ENCODE measurements at regions not wholly inside any gene's neighbourhood (a gene's known extent, or its start where the extent isn't known, plus 50 kb on each side); places are given as distances from the start of the nearest gene placed in this dataset.

DNA sequence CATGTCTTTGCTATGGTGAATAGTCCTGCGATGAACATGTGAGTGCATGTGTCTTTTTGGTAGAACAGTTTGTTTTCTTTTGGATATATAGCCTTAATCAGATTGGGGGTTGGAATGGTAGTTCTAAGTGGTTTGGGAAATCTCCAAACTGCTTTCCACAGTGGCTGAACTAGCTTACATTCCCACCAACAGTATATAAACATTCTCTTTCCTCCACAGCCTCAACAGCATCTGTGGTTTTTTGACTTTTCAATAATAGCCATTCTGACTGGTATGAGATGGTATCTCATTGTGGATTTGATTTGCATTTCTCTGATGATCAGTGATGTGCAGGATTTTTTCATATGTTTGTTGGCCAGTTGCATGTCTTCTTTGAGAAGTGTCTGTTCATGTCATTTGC is 112.2 kb upstream of the SESTD1 start:
- TF ChIP-seq ZZZ3 (IDR thresholded peaks at IDR 0.05) (no peak), HMGXB4 (CRISPR knock-in tag; IDR thresholded peaks at IDR 0.05) (no peak), MCM2 (IDR thresholded peaks at IDR 0.05; ENCODE audit: low read depth) (no peak), SMAD1 (IDR thresholded peaks at IDR 0.05; ENCODE audit: low read depth, low read length, partially characterized antibody) (no peak), E2F6 (IDR thresholded peaks at IDR 0.05; ENCODE audit: borderline replicate concordance in 1 of 2, extremely low read depth in 1 of 2, insufficient read depth in 1 of 2, insufficient read length in 1 of 2, low read depth in 1 of 2, low read length in 1 of 2, poor library complexity in 1 of 2, severe bottlenecking in 1 of 2) (no peak), PHF20 (IDR thresholded peaks at IDR 0.05; ENCODE audit: partially characterized antibody) (no peak), NR2F6 (CRISPR knock-in tag; IDR thresholded peaks at IDR 0.05) (no peak)
- TF ChIP-seq, protein P1, sequence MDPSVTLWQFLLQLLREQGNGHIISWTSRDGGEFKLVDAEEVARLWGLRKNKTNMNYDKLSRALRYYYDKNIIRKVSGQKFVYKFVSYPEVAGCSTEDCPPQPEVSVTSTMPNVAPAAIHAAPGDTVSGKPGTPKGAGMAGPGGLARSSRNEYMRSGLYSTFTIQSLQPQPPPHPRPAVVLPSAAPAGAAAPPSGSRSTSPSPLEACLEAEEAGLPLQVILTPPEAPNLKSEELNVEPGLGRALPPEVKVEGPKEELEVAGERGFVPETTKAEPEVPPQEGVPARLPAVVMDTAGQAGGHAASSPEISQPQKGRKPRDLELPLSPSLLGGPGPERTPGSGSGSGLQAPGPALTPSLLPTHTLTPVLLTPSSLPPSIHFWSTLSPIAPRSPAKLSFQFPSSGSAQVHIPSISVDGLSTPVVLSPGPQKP (CRISPR knock-in tag; IDR thresholded peaks at IDR 0.05) = no peak

Data from K562 (cell line).